ENCODE measurements at regions not wholly inside any gene's neighbourhood (a gene's known extent, or its start where the extent isn't known, plus 50 kb on each side); places are given as distances from the start of the nearest gene placed in this dataset.

GRCh38 chr10:2926918-2927660, 140.3 kb upstream of the PFKP start:
- TF ChIP-seq ELF4 (IDR thresholded peaks at IDR 0.05) (no peak), TARDBP (IDR thresholded peaks at IDR 0.05) (no peak), FOXK2 (IDR thresholded peaks at IDR 0.05) (no peak), SP1 (IDR thresholded peaks at IDR 0.05) (no peak), BHLHE40 (IDR thresholded peaks at IDR 0.05; ENCODE audit: borderline replicate concordance) (no peak), HDGF (IDR thresholded peaks at IDR 0.05; ENCODE audit: borderline replicate concordance) (no peak), ARNT (IDR thresholded peaks at IDR 0.05) (no peak), PKNOX1 (IDR thresholded peaks at IDR 0.05) (no peak), SUZ12 (IDR thresholded peaks at IDR 0.05) (no peak), FOXA1 (IDR thresholded peaks at IDR 0.05) (no peak)
